Neural crest cell (in vitro differentiated cells): ENCODE measurements at regions not wholly inside any gene's neighbourhood (a gene's known extent, or its start where the extent isn't known, plus 50 kb on each side); places are given as distances from the start of the nearest gene placed in this dataset.

Source experiments
- DNase-seq: peaks from one replicate; pipeline ENCODE4 v3.0.0; 2021; ENCODE audit warnings: low read depth, mixed read lengths, low spot score
- H3K27ac Mint-ChIP-seq: one replicate; pipeline ENCODE4 v1.8.0; 2021; ENCODE audit warnings: mild to moderate bottlenecking, mixed read lengths; ENCODE audit not compliant: unreplicated experiment
- H3K27me3 Mint-ChIP-seq: 2 replicates; pipeline ENCODE4 v1.8.0; 2021; ENCODE audit warnings: low read depth, mild to moderate bottlenecking, mixed read lengths
- H3K36me3 Mint-ChIP-seq: 2 replicates; pipeline ENCODE4 v1.8.0; 2021; ENCODE audit warnings: low read depth, mild to moderate bottlenecking, mixed read lengths
- H3K4me1 Mint-ChIP-seq: 2 replicates; pipeline ENCODE4 v1.8.0; 2021; ENCODE audit warnings: mixed read lengths
- H3K4me3 Mint-ChIP-seq: one replicate; pipeline ENCODE4 v1.8.0; 2021; ENCODE audit warnings: mild to moderate bottlenecking, mixed read lengths
- H3K9me3 Mint-ChIP-seq: 2 replicates; pipeline ENCODE4 v1.8.0; 2021; ENCODE audit warnings: mixed read lengths
- CTCF ChIP-seq: fragments of 200-600 bp; sonication (generic); conservative IDR thresholded peaks from 2 replicates; pipeline ENCODE4 v1.5.0; 2021; ENCODE audit warnings: antibody characterized with exemption, mild to moderate bottlenecking

DNA sequence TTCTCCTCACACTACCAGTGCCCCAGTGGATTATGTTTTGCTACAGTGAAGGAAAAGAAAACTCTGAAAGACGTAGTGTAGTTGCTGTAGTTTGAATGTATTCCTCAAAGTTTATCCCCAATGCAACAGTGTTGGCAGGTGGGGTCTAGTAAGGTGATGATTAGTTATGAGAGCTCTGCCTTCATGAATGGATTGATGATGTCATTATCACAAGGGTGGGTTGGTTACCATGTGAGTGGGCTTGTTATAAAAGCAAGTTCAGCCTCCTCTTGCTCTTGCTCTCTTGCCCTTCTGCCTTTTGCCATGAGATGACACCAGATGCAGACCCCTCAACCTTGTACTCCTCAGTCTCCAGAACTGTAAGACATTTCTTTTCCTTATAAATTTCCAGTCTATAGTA, 244.7 kb upstream of the RSPO3 start:
- no peaks in the 10 kb centered on the region for H3K4me1 Mint-ChIP-seq
- no peak overlapping the region for H3K4me3 Mint-ChIP-seq
- H3K9me3 Mint-ChIP-seq, result no peaks in the 10 kb centered on the region
- no peak for TF ChIP-seq CTCF
- H3K36me3 Mint-ChIP-seq, result no peaks in the 10 kb centered on the region
- H3K27me3 Mint-ChIP-seq, result peaks cover 22% of the 10 kb centered on the region
- no peak for DNase-seq
- H3K27ac Mint-ChIP-seq, result no peak overlapping the region

- TF ChIP-seq CTCF, result no peak
- no peaks in the 10 kb centered on the region for H3K36me3 Mint-ChIP-seq
- H3K9me3 Mint-ChIP-seq, result no peaks in the 10 kb centered on the region
- peaks cover 22% of the 10 kb centered on the region for H3K27me3 Mint-ChIP-seq
- H3K4me3 Mint-ChIP-seq, result no peak overlapping the region
- no peak for DNase-seq
- H3K27ac Mint-ChIP-seq, result no peak overlapping the region
- H3K4me1 Mint-ChIP-seq, result no peaks in the 10 kb centered on the region
These were observed 242.0 kb upstream of the RSPO3 start for GRCh38 chr6:126876446-126876845.

DNA sequence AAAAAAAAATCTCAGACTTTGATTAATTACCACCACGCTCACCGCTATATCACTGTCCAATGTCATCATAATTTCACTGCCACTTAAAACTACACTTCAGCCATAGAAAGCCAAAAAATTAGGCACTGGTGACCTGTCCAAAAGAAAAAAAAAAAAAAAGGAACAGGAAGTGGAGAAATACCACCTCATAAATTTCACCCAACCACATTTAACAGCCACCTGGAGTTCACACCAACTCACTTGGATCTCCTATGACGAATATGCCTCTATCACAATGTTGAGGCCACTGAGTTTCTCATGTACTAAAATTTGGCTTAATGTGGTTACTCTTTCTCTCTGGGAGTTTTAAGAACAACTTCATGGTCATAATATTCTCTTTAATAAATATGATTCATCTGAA, 237.5 kb upstream of the RSPO3 start:
- no peaks in the 10 kb centered on the region for H3K4me1 Mint-ChIP-seq
- H3K27me3 Mint-ChIP-seq, result peaks cover 8% of the 10 kb centered on the region
- H3K9me3 Mint-ChIP-seq, result no peaks in the 10 kb centered on the region

GRCh38 chr6:126886106-126886505, 232.4 kb upstream of the RSPO3 start:
- H3K4me3 Mint-ChIP-seq, result no peak overlapping the region
- no peaks in the 10 kb centered on the region for H3K9me3 Mint-ChIP-seq
- H3K4me1 Mint-ChIP-seq, result no peaks in the 10 kb centered on the region
- no peak for DNase-seq
- TF ChIP-seq CTCF, result no peak
- no peak overlapping the region for H3K27ac Mint-ChIP-seq
- no peaks in the 10 kb centered on the region for H3K36me3 Mint-ChIP-seq
- H3K27me3 Mint-ChIP-seq, result no peaks in the 10 kb centered on the region

More for the DNA sequence above, 237.5 kb upstream of the RSPO3 start:
- TF ChIP-seq CTCF, result no peak
- Mint-ChIP-seq H3K4me3 (no peak overlapping the region), H3K27ac (no peak overlapping the region), H3K36me3 (no peaks in the 10 kb centered on the region)
- no peak for DNase-seq

- TF ChIP-seq CTCF, result no peak
- no peaks in the 10 kb centered on the region for H3K36me3 Mint-ChIP-seq
- no peaks in the 10 kb centered on the region for H3K4me1 Mint-ChIP-seq
- no peak overlapping the region for H3K4me3 Mint-ChIP-seq
- no peaks in the 10 kb centered on the region for H3K9me3 Mint-ChIP-seq
- H3K27ac Mint-ChIP-seq, result no peak overlapping the region
- no peak for DNase-seq
- H3K27me3 Mint-ChIP-seq, result no peaks in the 10 kb centered on the region
These were observed 229.4 kb upstream of the RSPO3 start for GRCh38 chr6:126888727-126889725.
